Kidney epithelial cell (primary cell): ENCODE measurements at regions not wholly inside any gene's neighbourhood (a gene's known extent, or its start where the extent isn't known, plus 50 kb on each side); places are given as distances from the start of the nearest gene placed in this dataset.

Experiments
- DNase-seq: peaks from one replicate; pipeline ENCODE4 v3.0.0-alpha.2; 2010; ENCODE audit warnings: low read depth
- H3K27me3 ChIP-seq: 2 replicates; pipeline ENCODE4 v1.6.0; 2011; ENCODE audit warnings: low read length; ENCODE audit not compliant: control insufficient read depth, insufficient read depth
- H3K36me3 ChIP-seq: 2 replicates; pipeline ENCODE4 v1.5.1; 2011; ENCODE audit warnings: low read length; ENCODE audit not compliant: control insufficient read depth, insufficient read depth
- H3K4me3 ChIP-seq: 2 replicates; pipeline ENCODE4 v1.5.1; 2011; ENCODE audit warnings: low read depth, mild to moderate bottlenecking, control low read depth, low read length
- TF ChIP-seq, protein P1 (sequence below): IDR thresholded peaks from 2 replicates; pipeline ENCODE4 v1.5.1; 2011; ENCODE audit warnings: mild to moderate bottlenecking, moderate library complexity, low read length, control low read depth, inconsistent platforms; ENCODE audit not compliant: insufficient read depth, poor library complexity, severe bottlenecking

GRCh38 chr14:80354860-80355581 is 143.7 kb upstream of the DIO2 start:
- H3K4me3 ChIP-seq = no peak overlapping the region
- H3K27me3 ChIP-seq = no peaks in the 10 kb centered on the region
- H3K36me3 ChIP-seq = no peaks in the 10 kb centered on the region
- TF ChIP-seq, protein P1, sequence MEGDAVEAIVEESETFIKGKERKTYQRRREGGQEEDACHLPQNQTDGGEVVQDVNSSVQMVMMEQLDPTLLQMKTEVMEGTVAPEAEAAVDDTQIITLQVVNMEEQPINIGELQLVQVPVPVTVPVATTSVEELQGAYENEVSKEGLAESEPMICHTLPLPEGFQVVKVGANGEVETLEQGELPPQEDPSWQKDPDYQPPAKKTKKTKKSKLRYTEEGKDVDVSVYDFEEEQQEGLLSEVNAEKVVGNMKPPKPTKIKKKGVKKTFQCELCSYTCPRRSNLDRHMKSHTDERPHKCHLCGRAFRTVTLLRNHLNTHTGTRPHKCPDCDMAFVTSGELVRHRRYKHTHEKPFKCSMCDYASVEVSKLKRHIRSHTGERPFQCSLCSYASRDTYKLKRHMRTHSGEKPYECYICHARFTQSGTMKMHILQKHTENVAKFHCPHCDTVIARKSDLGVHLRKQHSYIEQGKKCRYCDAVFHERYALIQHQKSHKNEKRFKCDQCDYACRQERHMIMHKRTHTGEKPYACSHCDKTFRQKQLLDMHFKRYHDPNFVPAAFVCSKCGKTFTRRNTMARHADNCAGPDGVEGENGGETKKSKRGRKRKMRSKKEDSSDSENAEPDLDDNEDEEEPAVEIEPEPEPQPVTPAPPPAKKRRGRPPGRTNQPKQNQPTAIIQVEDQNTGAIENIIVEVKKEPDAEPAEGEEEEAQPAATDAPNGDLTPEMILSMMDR = no peak
- no peak for DNase-seq

DNA sequence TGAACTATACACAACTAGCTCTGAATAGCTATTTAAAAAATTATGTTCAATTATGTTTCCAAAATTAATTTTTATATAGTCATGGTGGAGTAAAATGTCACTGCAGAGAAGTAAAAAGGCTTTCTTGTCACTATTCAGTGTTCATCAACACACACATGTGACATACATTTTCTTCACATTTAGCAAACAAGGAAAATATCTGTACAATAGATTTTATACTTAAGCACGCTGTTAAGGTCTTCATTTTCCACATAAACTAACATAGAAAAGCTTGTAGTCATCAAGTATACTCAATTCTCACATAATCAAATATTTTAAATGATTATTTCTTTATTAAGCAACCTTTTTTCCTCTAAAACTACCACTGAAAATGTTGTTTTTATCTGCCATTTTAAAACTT is 141.2 kb upstream of the DIO2 start:
- DNase-seq = no peak
- no peaks in the 10 kb centered on the region for H3K36me3 ChIP-seq
- no peaks in the 10 kb centered on the region for H3K27me3 ChIP-seq
- H3K4me3 ChIP-seq = no peak overlapping the region
- TF ChIP-seq, protein P1 = no peak

- H3K27me3 ChIP-seq = no peaks in the 10 kb centered on the region
- TF ChIP-seq, protein P1 = no peak
- no peak for DNase-seq
- no peak overlapping the region for H3K4me3 ChIP-seq
- H3K36me3 ChIP-seq = no peaks in the 10 kb centered on the region
Observed at GRCh38 chr14:80350707-80351106, 139.4 kb upstream of the DIO2 start.

- TF ChIP-seq, protein P1 = no peak
- no peak overlapping the region for H3K4me3 ChIP-seq
- H3K27me3 ChIP-seq = no peaks in the 10 kb centered on the region
- H3K36me3 ChIP-seq = no peaks in the 10 kb centered on the region
- no peak for DNase-seq
Observed at GRCh38 chr14:80346395-80346794, 135.1 kb upstream of the DIO2 start.

DNA sequence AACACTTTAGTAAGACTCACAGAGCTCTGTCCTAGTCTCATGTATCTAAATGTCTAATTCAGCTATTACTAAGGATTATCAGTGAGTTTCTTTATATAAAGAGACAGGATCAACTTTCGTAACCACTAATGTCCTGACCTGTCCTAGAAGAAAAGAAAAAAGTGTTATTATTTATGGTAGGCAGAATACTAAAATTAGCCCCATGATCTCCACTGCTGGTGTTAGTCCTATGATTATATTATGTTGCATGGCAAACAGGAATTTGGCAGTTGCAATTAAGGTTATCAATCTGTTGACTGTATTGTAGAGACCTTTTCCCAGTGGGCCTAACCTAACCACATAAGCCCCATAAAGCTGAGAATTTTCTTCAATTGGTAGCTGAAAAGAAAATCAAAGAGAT is 132.9 kb upstream of the DIO2 start:
- Histone ChIP-seq H3K36me3 (no peaks in the 10 kb centered on the region), H3K27me3 (no peaks in the 10 kb centered on the region), H3K4me3 (no peak overlapping the region)
- TF ChIP-seq, protein P1 = no peak
- no peak for DNase-seq

GRCh38 chr14:80336608-80337106 is 125.4 kb upstream of the DIO2 start:
- H3K36me3 ChIP-seq = no peaks in the 10 kb centered on the region
- H3K27me3 ChIP-seq = no peaks in the 10 kb centered on the region
- TF ChIP-seq, protein P1 = no peak
- H3K4me3 ChIP-seq = no peak overlapping the region
- no peak for DNase-seq
